ENCODE measurements at regions not wholly inside any gene's neighbourhood (a gene's known extent, or its start where the extent isn't known, plus 50 kb on each side); places are given as distances from the start of the nearest gene placed in this dataset.

DNA sequence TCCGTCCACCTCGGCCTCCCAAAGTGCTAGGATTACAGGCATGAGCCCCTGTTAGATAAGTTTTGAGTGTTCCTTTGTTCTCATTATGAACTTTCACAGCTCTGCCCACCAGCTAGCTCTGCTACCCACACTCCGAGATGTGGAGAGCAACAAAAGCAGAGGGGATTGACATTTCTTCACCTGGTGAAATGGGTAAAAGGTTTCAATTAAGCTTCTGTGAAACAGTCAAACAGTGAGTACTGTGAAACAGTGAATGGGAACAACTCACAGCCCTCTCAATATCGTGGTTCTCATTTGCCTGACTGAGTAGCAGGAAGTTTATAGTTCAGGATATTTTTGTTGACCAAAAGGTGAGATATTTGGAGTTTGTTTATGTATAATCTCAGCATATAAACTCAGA is 412.8 kb downstream of the CD83 start:
- no peak for TF ChIP-seq HOXA7 (CRISPR knock-in tag; IDR thresholded peaks at IDR 0.05; ENCODE audit: borderline replicate concordance)
- TF ChIP-seq, protein P1, sequence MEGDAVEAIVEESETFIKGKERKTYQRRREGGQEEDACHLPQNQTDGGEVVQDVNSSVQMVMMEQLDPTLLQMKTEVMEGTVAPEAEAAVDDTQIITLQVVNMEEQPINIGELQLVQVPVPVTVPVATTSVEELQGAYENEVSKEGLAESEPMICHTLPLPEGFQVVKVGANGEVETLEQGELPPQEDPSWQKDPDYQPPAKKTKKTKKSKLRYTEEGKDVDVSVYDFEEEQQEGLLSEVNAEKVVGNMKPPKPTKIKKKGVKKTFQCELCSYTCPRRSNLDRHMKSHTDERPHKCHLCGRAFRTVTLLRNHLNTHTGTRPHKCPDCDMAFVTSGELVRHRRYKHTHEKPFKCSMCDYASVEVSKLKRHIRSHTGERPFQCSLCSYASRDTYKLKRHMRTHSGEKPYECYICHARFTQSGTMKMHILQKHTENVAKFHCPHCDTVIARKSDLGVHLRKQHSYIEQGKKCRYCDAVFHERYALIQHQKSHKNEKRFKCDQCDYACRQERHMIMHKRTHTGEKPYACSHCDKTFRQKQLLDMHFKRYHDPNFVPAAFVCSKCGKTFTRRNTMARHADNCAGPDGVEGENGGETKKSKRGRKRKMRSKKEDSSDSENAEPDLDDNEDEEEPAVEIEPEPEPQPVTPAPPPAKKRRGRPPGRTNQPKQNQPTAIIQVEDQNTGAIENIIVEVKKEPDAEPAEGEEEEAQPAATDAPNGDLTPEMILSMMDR (tag by site-specific recombination; IDR thresholded peaks at IDR 0.05): no peak
- TF ChIP-seq ZNF24 (tag by site-specific recombination; IDR thresholded peaks at IDR 0.05): no peak
